Natural killer cell (primary cell): ENCODE measurements at regions not wholly inside any gene's neighbourhood (a gene's known extent, or its start where the extent isn't known, plus 50 kb on each side); places are given as distances from the start of the nearest gene placed in this dataset.

Experiments
- ATAC-seq, 3 donors: fragments of 150-1000 bp in 2 of 3; fragments of 200-7000 bp in 1 of 3; cut with Tn5 transposase; 1 replicate in 1 of 3; 2 replicates in 2 of 3; pipeline ENCODE4 v1.10.0; 2021; ENCODE audit warnings: mild to moderate bottlenecking in 2 of 3, moderate library complexity in 2 of 3
- DNase-seq, 2 donors: peaks; one replicate each; pipeline versions ENCODE4 v3.0.0 to v3.0.0-alpha.2; 2013 to 2021; ENCODE audit warnings: mixed read lengths in 1 of 2
- H3K27ac ChIP-seq: one replicate; pipeline ENCODE4 v1.5.1; 2013; ENCODE audit warnings: mild to moderate bottlenecking, low read length
- H3K27me3 ChIP-seq: one replicate; pipeline ENCODE4 v1.6.1; 2013; ENCODE audit warnings: low read length; ENCODE audit not compliant: control insufficient read depth, insufficient read depth
- H3K36me3 ChIP-seq: one replicate; pipeline ENCODE4 v1.6.1; 2013; ENCODE audit warnings: low read length; ENCODE audit not compliant: control insufficient read depth, insufficient read depth
- H3K4me1 ChIP-seq: one replicate; pipeline ENCODE4 v1.6.1; 2013; ENCODE audit warnings: low read length; ENCODE audit not compliant: control insufficient read depth, insufficient read depth
- H3K4me3 ChIP-seq: one replicate; pipeline ENCODE4 v1.5.1; 2013; ENCODE audit warnings: low read length
- H3K9me3 ChIP-seq: one replicate; pipeline ENCODE4 v1.6.1; 2013; ENCODE audit warnings: low read length; ENCODE audit not compliant: control insufficient read depth, insufficient read depth
- H3K27ac Mint-ChIP-seq, 2 donors: one replicate each; pipeline ENCODE4 v1.8.0; 2022; ENCODE audit warnings: mild to moderate bottlenecking in 2 of 2, mixed read lengths in 2 of 2, moderate library complexity in 1 of 2
- H3K27me3 Mint-ChIP-seq, 2 donors: one replicate each; pipeline ENCODE4 v1.8.0; 2022; ENCODE audit warnings: low read depth in 2 of 2, mixed read lengths in 2 of 2
- H3K36me3 Mint-ChIP-seq: one replicate; pipeline ENCODE4 v1.8.0; 2022; ENCODE audit warnings: mixed read lengths
- H3K4me1 Mint-ChIP-seq, 2 donors: one replicate each; pipeline ENCODE4 v1.8.0; 2022; ENCODE audit warnings: mixed read lengths in 2 of 2
- H3K4me3 Mint-ChIP-seq: one replicate; pipeline ENCODE4 v1.8.0; 2022; ENCODE audit warnings: mild to moderate bottlenecking, moderate library complexity, mixed read lengths
- H3K9me3 Mint-ChIP-seq, 2 donors: one replicate each; pipeline ENCODE4 v1.8.0; 2022; ENCODE audit warnings: mixed read lengths in 2 of 2
- WGBS: methylation state at CpG from one replicate; pipeline ENCODE4 v1.1.7; 2013; ENCODE audit warnings: missing lambda C conversion rate; ENCODE audit not compliant: insufficient coverage; 5-methylcytosine and 5-hydroxymethylcytosine counted together
- intact Hi-C: fragments of 100-400 bp; cut with micrococcal nuclease; formaldehyde crosslinking; loops from one replicate; pipeline ENCODE4 v1.14.2; 2022
- TF ChIP-seq, protein P1 (sequence below): fragments of 200-600 bp; IDR thresholded peaks from one replicate; pipeline ENCODE4 v1.8.0; 2022; ENCODE audit warnings: antibody characterized with exemption

DNA sequence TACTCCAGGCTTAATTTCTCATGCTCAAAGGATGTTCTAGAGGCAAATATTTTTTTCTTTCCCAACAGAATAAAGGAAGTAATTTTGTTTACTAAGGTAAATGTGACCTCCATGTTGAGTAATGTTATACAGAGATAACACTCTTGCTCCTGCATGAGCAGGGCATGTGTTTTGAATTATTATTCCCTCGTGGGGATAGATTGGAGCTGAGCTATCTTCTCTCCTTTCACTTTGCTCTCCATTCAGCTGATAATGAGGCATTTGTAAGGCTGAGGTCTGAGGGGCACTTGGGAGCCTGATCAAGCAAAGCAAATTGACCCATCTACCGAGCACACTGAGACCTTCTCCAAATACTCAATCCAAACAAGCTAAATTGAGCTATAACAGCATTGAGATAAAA, 50.7 kb upstream of the GHITM start:
- TF ChIP-seq, protein P1, sequence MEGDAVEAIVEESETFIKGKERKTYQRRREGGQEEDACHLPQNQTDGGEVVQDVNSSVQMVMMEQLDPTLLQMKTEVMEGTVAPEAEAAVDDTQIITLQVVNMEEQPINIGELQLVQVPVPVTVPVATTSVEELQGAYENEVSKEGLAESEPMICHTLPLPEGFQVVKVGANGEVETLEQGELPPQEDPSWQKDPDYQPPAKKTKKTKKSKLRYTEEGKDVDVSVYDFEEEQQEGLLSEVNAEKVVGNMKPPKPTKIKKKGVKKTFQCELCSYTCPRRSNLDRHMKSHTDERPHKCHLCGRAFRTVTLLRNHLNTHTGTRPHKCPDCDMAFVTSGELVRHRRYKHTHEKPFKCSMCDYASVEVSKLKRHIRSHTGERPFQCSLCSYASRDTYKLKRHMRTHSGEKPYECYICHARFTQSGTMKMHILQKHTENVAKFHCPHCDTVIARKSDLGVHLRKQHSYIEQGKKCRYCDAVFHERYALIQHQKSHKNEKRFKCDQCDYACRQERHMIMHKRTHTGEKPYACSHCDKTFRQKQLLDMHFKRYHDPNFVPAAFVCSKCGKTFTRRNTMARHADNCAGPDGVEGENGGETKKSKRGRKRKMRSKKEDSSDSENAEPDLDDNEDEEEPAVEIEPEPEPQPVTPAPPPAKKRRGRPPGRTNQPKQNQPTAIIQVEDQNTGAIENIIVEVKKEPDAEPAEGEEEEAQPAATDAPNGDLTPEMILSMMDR: no peak
- ATAC-seq: no peak
- no peaks in the 10 kb centered on the region for H3K36me3 Mint-ChIP-seq
- Histone ChIP-seq H3K27ac (no peak overlapping the region), H3K27me3 (peaks cover 5% of the 10 kb centered on the region), H3K9me3 (no peaks in the 10 kb centered on the region), H3K4me1 (no peaks in the 10 kb centered on the region), H3K4me3 (no peak overlapping the region), H3K36me3 (no peaks in the 10 kb centered on the region)
- H3K27ac Mint-ChIP-seq: no peak overlapping the region
- no peak for DNase-seq
- intact Hi-C loops: no loop called here
- WGBS: 40% methylated on average over 1 of the region's 2 CpGs
- H3K9me3 Mint-ChIP-seq: no peaks in the 10 kb centered on the region
- H3K27me3 Mint-ChIP-seq: peaks cover 13 to 29% of the 10 kb centered on the region in 2 donors
- H3K4me1 Mint-ChIP-seq: no peaks in the 10 kb centered on the region
- H3K4me3 Mint-ChIP-seq: no peak overlapping the region

DNA sequence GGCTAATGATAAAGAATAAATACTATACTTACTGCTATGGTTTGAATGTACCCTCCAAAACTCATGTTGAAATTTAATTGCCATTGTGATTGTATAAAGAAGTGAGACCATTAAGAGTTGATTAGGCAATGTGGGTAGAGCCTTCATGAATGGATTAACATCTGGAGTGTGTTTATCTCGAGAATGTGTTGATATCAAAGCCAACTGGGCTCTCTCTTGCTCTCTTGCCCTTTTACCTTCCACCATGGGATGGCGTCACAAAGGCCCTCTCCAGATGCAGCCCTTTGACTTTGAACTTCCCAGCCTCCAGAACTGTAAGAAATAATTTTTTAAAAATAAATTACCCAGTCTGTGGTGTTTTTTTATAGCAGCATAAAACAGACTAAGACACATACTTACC, 50.1 kb upstream of the GHITM start:
- Mint-ChIP-seq H3K27ac (no peak overlapping the region), H3K27me3 (peaks cover 15 to 32% of the 10 kb centered on the region in 2 donors), H3K9me3 (no peaks in the 10 kb centered on the region), H3K36me3 (no peaks in the 10 kb centered on the region), H3K4me3 (no peak overlapping the region), H3K4me1 (no peaks in the 10 kb centered on the region)
- 80% methylated on average over 2 of the region's 2 CpGs for WGBS
- no peaks in the 10 kb centered on the region for H3K4me1 ChIP-seq
- ATAC-seq (no peak), DNase-seq (no peak)
- no peaks in the 10 kb centered on the region for H3K36me3 ChIP-seq
- TF ChIP-seq, protein P1: no peak
- no peak overlapping the region for H3K4me3 ChIP-seq
- H3K9me3 ChIP-seq: no peaks in the 10 kb centered on the region
- peaks cover 3% of the 10 kb centered on the region for H3K27me3 ChIP-seq
- intact Hi-C loops: no loop called here
- no peak overlapping the region for H3K27ac ChIP-seq
